Thyroid gland (tissue), 4 donors: ENCODE measurements at regions not wholly inside any gene's neighbourhood (a gene's known extent, or its start where the extent isn't known, plus 50 kb on each side); places are given as distances from the start of the nearest gene placed in this dataset.

Experiments used
- DNase-seq, 2 donors: peaks; one replicate each; pipeline ENCODE4 v3.0.0-alpha.2; 2019
- H3K27ac ChIP-seq, 3 donors: fragments of 200-600 bp; sonication (generic); 1 replicate in 2 of 3; 2 replicates in 1 of 3; pipeline ENCODE4 v1.5.1; 2016 to 2019; ENCODE audit warnings: mild to moderate bottlenecking in 1 of 3, moderate library complexity in 1 of 3
- H3K27me3 ChIP-seq: fragments of 200-600 bp; sonication (generic); one replicate; pipeline ENCODE4 v1.5.1; 2019
- H3K36me3 ChIP-seq, 2 donors: fragments of 200-600 bp; sonication (generic); one replicate each; pipeline ENCODE4 v1.5.1; 2016 to 2019
- H3K4me1 ChIP-seq, 2 donors: fragments of 200-600 bp; sonication (generic); one replicate each; pipeline ENCODE4 v1.5.1; 2017 to 2019
- H3K4me3 ChIP-seq, 3 donors: fragments of 200-600 bp; sonication (generic); replicated peaks in 1 of 3; 1 replicate in 2 of 3; 2 replicates in 1 of 3; pipeline ENCODE4 v1.5.1; 2016; ENCODE audit warnings: mild to moderate bottlenecking in 1 of 3
- H3K9me3 ChIP-seq: fragments of 200-600 bp; sonication (generic); one replicate; pipeline ENCODE4 v1.5.1; 2017
- POLR2A ChIP-seq, 2 donors: fragments of 450-650 bp; IDR thresholded peaks; one replicate each; pipeline ENCODE4 v1.6.1; 2017; ENCODE audit warnings: antibody characterized with exemption in 2 of 2, mild to moderate bottlenecking in 2 of 2, moderate library complexity in 1 of 2
- WGBS, 2 donors: methylation state at CpG; one replicate each; pipeline ENCODE4 v1.1.5; 2017; 5-methylcytosine and 5-hydroxymethylcytosine counted together
- intact Hi-C: fragments of 100-400 bp; cut with DNase I; formaldehyde crosslinking; loops from one replicate; pipeline ENCODE4 v1.15.1; 2023
- TF ChIP-seq, protein P1 (sequence below), 6 experiments: fragments of 200-600 bp in 3 of 6; fragments of 450-650 bp in 3 of 6; sonication (generic) in 3 of 6; IDR thresholded peaks; one replicate each; pipeline ENCODE4 v1.5.1; 2016 to 2019; ENCODE audit warnings: antibody characterized with exemption in 6 of 6, mild to moderate bottlenecking in 2 of 6, inconsistent platforms in 1 of 6, moderate library complexity in 1 of 6

DNA sequence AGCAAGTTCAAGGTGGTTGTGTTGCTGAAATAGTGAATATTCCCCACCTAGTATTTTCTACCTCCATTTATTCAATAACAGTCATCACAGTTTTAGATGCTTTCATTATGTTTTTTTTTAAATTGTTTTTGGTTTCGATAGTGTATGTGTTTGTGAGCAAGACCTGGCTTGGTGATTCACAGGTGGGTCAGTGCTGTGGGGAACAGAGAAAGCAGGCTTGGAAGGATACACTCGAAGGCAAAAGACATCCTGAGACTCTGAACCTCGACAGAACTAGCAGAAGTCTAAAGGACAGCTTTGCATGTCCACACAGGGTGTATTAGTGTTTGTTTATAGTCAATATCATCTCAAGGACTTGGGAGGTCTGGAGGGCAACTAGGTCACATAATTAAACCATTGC, 551.5 kb downstream of the RIT2 start:
- no peaks in the 10 kb centered on the region for H3K4me1 ChIP-seq
- no peak for TF ChIP-seq POLR2A (IDR thresholded peaks at IDR 0.05)
- H3K9me3 ChIP-seq = no peaks in the 10 kb centered on the region
- DNase-seq = no peak
- no peak overlapping the region for H3K27ac ChIP-seq
- intact Hi-C loops = no loop called here
- 84 to 90% methylated on average over 3 of the region's 3 CpGs for WGBS, 2 donors
- H3K27me3 ChIP-seq = no peaks in the 10 kb centered on the region
- H3K36me3 ChIP-seq = no peaks in the 10 kb centered on the region
- H3K4me3 ChIP-seq = no peak overlapping the region

DNA sequence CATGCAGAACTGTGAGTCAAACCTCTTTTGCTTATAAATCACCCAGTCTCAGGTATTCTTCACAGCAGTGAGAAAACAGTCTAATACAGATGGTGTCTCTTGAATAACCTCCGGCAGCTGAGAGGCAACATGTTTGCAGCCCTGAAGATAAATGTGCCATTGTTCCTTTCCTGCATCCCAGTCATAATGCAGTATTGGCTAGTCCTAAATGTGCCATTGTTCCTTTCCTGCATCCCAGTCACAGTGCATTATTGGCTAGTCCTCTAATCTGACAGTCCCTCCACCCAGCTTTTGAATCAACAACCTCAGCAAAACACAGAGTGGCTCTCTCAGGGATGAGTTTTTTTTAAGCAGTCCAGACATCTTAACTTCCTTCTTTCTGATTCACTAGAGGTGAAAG, 550.7 kb downstream of the RIT2 start:
- no peaks in the 10 kb centered on the region for H3K36me3 ChIP-seq
- H3K4me1 ChIP-seq = no peaks in the 10 kb centered on the region
- DNase-seq = no peak
- H3K27ac ChIP-seq = no peak overlapping the region
- H3K4me3 ChIP-seq = no peak overlapping the region
- no peaks in the 10 kb centered on the region for H3K9me3 ChIP-seq
- TF ChIP-seq POLR2A (IDR thresholded peaks at IDR 0.05) = no peak
- TF ChIP-seq, protein P1, sequence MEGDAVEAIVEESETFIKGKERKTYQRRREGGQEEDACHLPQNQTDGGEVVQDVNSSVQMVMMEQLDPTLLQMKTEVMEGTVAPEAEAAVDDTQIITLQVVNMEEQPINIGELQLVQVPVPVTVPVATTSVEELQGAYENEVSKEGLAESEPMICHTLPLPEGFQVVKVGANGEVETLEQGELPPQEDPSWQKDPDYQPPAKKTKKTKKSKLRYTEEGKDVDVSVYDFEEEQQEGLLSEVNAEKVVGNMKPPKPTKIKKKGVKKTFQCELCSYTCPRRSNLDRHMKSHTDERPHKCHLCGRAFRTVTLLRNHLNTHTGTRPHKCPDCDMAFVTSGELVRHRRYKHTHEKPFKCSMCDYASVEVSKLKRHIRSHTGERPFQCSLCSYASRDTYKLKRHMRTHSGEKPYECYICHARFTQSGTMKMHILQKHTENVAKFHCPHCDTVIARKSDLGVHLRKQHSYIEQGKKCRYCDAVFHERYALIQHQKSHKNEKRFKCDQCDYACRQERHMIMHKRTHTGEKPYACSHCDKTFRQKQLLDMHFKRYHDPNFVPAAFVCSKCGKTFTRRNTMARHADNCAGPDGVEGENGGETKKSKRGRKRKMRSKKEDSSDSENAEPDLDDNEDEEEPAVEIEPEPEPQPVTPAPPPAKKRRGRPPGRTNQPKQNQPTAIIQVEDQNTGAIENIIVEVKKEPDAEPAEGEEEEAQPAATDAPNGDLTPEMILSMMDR (IDR thresholded peaks at IDR 0.05) = no peak
- intact Hi-C loops = no loop called here
- WGBS, 2 donors = 86 to 90% methylated on average over 1 of the region's 1 CpG
- H3K27me3 ChIP-seq = no peaks in the 10 kb centered on the region

DNA sequence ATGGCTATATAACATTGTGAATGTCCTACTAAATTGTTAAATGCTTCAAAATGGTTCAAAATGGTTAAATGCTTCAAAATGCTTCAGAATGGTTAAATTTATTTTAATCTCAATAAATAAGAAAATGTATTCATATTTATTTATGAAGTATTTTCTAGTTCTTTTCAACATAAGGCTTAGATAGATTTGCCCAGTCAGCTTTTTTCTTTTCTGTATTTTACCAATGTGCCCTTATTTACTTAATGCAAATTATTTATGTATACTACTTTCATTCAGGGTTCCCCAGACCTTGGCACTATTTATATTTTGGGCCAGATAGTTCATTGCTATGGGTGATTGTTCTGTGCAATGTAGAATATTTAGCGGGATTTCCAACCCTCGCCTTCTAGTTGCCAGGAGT, 546.7 kb downstream of the RIT2 start:
- Histone ChIP-seq H3K9me3 (no peaks in the 10 kb centered on the region), H3K27me3 (no peaks in the 10 kb centered on the region), H3K36me3 (no peaks in the 10 kb centered on the region), H3K4me1 (no peaks in the 10 kb centered on the region), H3K4me3 (no peak overlapping the region), H3K27ac (no peak overlapping the region)
- 93 to 96% methylated on average over 2 of the region's 2 CpGs for WGBS, 2 donors
- TF ChIP-seq POLR2A (IDR thresholded peaks at IDR 0.05) = no peak
- TF ChIP-seq, protein P1 (IDR thresholded peaks at IDR 0.05) = no peak
- intact Hi-C loops = no loop called here
- no peak for DNase-seq

DNA sequence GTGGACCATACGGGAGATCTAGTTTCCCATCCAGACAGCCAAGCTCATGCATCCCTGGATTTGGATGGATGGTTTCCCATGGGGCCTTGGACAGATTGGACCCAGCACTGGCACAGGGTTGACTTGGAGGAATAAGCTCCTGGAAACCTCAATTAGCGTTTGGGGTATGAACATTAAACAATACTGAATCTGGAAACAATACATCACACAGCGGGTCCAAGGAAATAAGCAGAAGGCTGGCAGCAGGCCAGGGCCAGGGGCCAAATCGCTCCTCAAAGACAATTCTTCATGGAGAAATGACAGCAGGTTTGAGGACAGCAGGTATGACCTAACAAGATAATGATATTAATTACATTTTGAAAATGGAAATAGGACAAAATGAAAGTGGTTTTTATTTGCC, 540.6 kb downstream of the RIT2 start:
- TF ChIP-seq POLR2A (IDR thresholded peaks at IDR 0.05) = no peak
- TF ChIP-seq, protein P1 (IDR thresholded peaks at IDR 0.05) = no peak
- intact Hi-C loops = no loop called here
- no peak for DNase-seq

DNA sequence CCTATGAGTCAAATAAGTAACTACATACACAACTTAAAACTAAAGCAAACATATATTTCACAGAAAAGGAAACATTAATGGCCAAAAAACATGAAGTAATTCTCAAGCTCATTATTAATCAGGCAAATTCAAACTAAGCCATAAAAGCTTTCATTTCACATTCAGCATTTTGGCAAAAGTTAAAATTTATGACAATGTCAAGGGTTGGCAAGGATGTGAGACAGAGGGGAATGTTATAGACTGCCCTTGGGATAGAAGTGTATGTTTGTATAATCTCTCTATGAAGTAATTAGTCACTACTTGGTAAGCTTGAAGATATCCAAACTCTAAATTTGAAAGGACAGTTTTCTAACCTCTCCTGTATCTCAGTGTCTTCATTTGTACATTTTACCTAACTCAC, 539.4 kb downstream of the RIT2 start:
- no peak for TF ChIP-seq POLR2A (IDR thresholded peaks at IDR 0.05)
- TF ChIP-seq, protein P1 (IDR thresholded peaks at IDR 0.05) = no peak
- no peak for DNase-seq

More for the DNA sequence above, 540.6 kb downstream of the RIT2 start:
- Histone ChIP-seq H3K27ac (no peak overlapping the region), H3K27me3 (no peaks in the 10 kb centered on the region), H3K9me3 (no peaks in the 10 kb centered on the region), H3K36me3 (no peaks in the 10 kb centered on the region), H3K4me1 (no peaks in the 10 kb centered on the region), H3K4me3 (no peak overlapping the region)
- WGBS, 2 donors = 64 to 76% methylated on average over 4 of the region's 4 CpGs

DNA sequence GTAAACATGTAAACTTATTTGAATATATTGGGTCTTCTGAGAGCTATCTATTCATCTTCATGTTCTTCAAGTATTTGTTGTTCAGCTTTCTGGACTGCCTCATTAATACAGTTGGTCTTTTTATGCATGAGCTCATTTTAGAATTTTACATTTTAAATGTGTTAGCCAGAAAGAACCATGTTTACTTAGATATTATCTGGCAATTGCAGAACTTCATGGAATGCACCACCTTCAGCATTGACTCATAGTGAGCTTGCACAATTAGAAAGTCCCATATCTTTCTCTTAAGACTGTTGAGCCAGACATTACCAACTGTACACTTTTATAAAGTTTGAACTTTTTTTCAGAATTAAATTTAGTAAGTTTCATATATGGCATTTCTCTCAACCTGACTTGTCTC, 536.7 kb downstream of the RIT2 start:
- Histone ChIP-seq H3K36me3 (no peaks in the 10 kb centered on the region), H3K27ac (no peak overlapping the region), H3K9me3 (no peaks in the 10 kb centered on the region), H3K4me1 (no peaks in the 10 kb centered on the region), H3K4me3 (no peak overlapping the region), H3K27me3 (no peaks in the 10 kb centered on the region)
- intact Hi-C loops = no loop called here
- DNase-seq = no peak
- TF ChIP-seq POLR2A (IDR thresholded peaks at IDR 0.05) = no peak
- TF ChIP-seq, protein P1 (IDR thresholded peaks at IDR 0.05) = no peak

More for the DNA sequence above, 539.4 kb downstream of the RIT2 start:
- Histone ChIP-seq H3K27me3 (no peaks in the 10 kb centered on the region), H3K27ac (no peak overlapping the region), H3K9me3 (no peaks in the 10 kb centered on the region), H3K4me3 (no peak overlapping the region), H3K4me1 (no peaks in the 10 kb centered on the region), H3K36me3 (no peaks in the 10 kb centered on the region)
- intact Hi-C loops = no loop called here
